Hepatocyte (in vitro differentiated cells): ENCODE measurements at regions not wholly inside any gene's neighbourhood (a gene's known extent, or its start where the extent isn't known, plus 50 kb on each side); places are given as distances from the start of the nearest gene placed in this dataset.
"Not testable (repeated sequence)": the region's sequence is repeated elsewhere in the genome, so short reads cannot be mapped to it uniquely, and the experiment has no call there.

Source experiments
- EZH2 ChIP-seq: fragments of 200-600 bp; sonication (generic); IDR thresholded peaks from 2 replicates; pipeline ENCODE4 v1.6.1; 2016; ENCODE audit warnings: antibody characterized with exemption, mild to moderate bottlenecking, borderline replicate concordance
- EZH2phosphoT487 ChIP-seq: fragments of 200-600 bp; sonication (generic); IDR thresholded peaks from one replicate; pipeline ENCODE4 v1.6.1; 2018; ENCODE audit warnings: antibody characterized with exemption, mild to moderate bottlenecking, low read depth, moderate library complexity; ENCODE audit not compliant: unreplicated experiment, severe bottlenecking
- TF ChIP-seq, protein P1 (sequence below): fragments of 200-600 bp; sonication (generic); IDR thresholded peaks from 2 replicates; pipeline ENCODE4 v1.5.1; 2016; ENCODE audit warnings: antibody characterized with exemption, mild to moderate bottlenecking; ENCODE audit not compliant: poor library complexity

DNA sequence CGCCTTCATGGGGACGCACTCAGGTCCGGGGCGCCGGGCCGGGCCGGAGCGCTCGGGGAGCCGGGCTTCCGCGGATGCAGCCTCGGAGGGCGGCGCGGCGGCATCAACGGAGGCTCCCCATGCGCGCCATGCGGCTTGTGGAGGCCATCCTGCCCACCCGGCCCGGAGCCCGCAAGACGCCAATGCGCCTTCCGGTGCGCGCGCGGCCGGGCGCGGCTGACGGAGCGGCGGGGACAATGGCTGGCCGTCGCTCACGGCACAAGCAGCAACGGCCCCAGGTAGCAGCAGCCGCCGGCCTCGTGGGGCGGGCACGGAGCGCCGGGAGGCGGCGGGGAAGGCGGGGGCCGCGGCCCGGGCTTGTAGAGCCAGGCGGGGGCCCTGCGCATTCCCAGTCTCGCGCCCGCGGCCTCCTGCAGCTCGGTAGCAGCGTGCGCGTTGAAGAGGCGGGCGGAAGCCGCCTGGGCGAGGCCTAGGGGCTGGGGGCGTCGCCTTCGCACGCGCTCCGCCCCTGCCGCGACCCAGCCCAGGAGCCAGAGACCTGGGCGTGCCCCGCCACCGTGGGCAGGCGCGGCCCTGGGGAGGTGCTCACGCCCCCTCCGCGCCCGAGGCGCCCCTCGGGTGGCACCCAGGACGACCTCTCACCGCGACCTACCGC lies 168.6 kb upstream of the PRKX start:
- TF ChIP-seq, protein P1, sequence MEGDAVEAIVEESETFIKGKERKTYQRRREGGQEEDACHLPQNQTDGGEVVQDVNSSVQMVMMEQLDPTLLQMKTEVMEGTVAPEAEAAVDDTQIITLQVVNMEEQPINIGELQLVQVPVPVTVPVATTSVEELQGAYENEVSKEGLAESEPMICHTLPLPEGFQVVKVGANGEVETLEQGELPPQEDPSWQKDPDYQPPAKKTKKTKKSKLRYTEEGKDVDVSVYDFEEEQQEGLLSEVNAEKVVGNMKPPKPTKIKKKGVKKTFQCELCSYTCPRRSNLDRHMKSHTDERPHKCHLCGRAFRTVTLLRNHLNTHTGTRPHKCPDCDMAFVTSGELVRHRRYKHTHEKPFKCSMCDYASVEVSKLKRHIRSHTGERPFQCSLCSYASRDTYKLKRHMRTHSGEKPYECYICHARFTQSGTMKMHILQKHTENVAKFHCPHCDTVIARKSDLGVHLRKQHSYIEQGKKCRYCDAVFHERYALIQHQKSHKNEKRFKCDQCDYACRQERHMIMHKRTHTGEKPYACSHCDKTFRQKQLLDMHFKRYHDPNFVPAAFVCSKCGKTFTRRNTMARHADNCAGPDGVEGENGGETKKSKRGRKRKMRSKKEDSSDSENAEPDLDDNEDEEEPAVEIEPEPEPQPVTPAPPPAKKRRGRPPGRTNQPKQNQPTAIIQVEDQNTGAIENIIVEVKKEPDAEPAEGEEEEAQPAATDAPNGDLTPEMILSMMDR = not testable (repeated sequence)
- TF ChIP-seq EZH2, EZH2phosphoT487: not testable (repeated sequence)
